Upper lobe of left lung (tissue), 4 donors: ENCODE measurements at regions not wholly inside any gene's neighbourhood (a gene's known extent, or its start where the extent isn't known, plus 50 kb on each side); places are given as distances from the start of the nearest gene placed in this dataset.

ENCODE experiments used
- POLR2A ChIP-seq, 4 donors: fragments of 450-650 bp; IDR thresholded peaks; one replicate each; pipeline ENCODE4 v1.5.1; 2016 to 2017; ENCODE audit warnings: antibody characterized with exemption in 4 of 4, mild to moderate bottlenecking in 2 of 4
- TF ChIP-seq, protein P1 (sequence below), 6 experiments: fragments of 450-650 bp in 4 of 6; fragments of 200-600 bp in 2 of 6; sonication (generic) in 2 of 6; IDR thresholded peaks; one replicate each; pipeline ENCODE4 v1.5.1; 2016 to 2019; ENCODE audit warnings: antibody characterized with exemption in 6 of 6

GRCh38 chr2:221330436-221330835 is 241.7 kb downstream of the EPHA4 start:
- TF ChIP-seq, protein P1, sequence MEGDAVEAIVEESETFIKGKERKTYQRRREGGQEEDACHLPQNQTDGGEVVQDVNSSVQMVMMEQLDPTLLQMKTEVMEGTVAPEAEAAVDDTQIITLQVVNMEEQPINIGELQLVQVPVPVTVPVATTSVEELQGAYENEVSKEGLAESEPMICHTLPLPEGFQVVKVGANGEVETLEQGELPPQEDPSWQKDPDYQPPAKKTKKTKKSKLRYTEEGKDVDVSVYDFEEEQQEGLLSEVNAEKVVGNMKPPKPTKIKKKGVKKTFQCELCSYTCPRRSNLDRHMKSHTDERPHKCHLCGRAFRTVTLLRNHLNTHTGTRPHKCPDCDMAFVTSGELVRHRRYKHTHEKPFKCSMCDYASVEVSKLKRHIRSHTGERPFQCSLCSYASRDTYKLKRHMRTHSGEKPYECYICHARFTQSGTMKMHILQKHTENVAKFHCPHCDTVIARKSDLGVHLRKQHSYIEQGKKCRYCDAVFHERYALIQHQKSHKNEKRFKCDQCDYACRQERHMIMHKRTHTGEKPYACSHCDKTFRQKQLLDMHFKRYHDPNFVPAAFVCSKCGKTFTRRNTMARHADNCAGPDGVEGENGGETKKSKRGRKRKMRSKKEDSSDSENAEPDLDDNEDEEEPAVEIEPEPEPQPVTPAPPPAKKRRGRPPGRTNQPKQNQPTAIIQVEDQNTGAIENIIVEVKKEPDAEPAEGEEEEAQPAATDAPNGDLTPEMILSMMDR (IDR thresholded peaks at IDR 0.05) = no peak
- no peak for TF ChIP-seq POLR2A (IDR thresholded peaks at IDR 0.05)
